Astrocyte of the cerebellum (primary cell): ENCODE measurements at regions not wholly inside any gene's neighbourhood (a gene's known extent, or its start where the extent isn't known, plus 50 kb on each side); places are given as distances from the start of the nearest gene placed in this dataset.

Experiments
- DNase-seq: peaks from one replicate; pipeline ENCODE4 v3.0.0-alpha.2; 2011; ENCODE audit warnings: low read depth
- H3K4me3 ChIP-seq: 2 replicates; pipeline ENCODE4 v1.5.1; 2011; ENCODE audit warnings: mild to moderate bottlenecking, low read depth, low read length, moderate library complexity
- in situ Hi-C: cut with HindIII; loops from 2 replicates; pipeline ENCODE4 v1.10.0; 2017; ENCODE audit warnings: low sequenced_read_pairs
- TF ChIP-seq, protein P1 (sequence below): IDR thresholded peaks from 2 replicates; pipeline ENCODE4 v1.5.1; 2012; ENCODE audit warnings: low read length, low read depth, moderate library complexity, mild to moderate bottlenecking; ENCODE audit errors: missing control alignments

DNA sequence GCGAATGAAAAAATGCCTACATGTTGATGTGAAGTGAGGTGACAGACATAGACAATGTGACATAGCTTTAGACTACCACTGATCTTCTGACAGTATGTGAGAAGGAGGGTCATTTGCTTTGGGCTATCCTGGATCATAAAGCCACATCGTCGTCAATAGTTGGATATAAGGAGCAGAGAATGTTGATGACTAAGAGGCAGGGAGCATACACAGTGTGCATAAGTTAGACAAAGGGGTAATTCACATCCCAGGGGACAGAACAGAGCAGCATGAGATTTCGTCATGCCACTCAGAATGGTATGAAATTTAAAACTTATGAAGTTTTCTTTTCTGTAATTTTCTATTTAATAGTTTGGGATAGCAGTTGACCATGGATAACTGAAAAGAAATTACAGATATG is 403.2 kb downstream of the DSC3 start:
- no peak for DNase-seq
- no peak overlapping the region for H3K4me3 ChIP-seq
- TF ChIP-seq, protein P1, sequence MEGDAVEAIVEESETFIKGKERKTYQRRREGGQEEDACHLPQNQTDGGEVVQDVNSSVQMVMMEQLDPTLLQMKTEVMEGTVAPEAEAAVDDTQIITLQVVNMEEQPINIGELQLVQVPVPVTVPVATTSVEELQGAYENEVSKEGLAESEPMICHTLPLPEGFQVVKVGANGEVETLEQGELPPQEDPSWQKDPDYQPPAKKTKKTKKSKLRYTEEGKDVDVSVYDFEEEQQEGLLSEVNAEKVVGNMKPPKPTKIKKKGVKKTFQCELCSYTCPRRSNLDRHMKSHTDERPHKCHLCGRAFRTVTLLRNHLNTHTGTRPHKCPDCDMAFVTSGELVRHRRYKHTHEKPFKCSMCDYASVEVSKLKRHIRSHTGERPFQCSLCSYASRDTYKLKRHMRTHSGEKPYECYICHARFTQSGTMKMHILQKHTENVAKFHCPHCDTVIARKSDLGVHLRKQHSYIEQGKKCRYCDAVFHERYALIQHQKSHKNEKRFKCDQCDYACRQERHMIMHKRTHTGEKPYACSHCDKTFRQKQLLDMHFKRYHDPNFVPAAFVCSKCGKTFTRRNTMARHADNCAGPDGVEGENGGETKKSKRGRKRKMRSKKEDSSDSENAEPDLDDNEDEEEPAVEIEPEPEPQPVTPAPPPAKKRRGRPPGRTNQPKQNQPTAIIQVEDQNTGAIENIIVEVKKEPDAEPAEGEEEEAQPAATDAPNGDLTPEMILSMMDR, result no peak
- in situ Hi-C loops, result no loop called here

- no peak overlapping the region for H3K4me3 ChIP-seq
- no peak for DNase-seq
- in situ Hi-C loops, result no loop called here
- TF ChIP-seq, protein P1, result no peak
These were observed 408.3 kb downstream of the DSC3 start for GRCh38 chr18:30634249-30634648.

DNA sequence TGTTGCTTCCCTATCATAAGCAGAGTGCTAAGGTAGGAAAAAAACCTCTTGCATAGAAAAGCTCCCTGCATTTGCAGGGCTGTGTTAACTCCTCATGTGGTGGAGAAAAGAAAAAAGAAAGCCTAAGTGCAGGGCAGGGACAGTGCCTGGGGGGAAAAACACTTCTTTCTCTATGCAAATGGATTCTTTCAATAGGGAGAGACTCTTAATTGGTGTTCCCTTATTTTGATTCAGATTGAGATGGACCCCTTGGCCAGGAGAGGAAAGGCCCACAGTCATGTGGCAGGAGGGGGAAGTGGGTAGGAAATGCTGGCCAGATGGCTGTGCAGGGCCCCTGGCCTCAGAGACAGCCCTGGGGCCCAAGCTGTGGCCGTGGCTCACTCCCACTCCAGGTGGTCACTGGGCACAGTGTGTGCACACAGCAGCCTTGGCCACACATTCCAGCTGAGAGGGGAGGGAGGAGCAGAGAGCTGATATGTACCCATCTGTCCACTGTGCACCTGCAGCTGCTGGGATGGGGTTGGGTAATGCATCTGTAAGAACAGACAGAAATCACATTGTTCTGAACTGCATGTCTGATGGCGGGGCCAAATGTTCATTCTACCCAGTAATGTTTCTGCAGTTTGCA is 410.4 kb downstream of the DSC3 start:
- TF ChIP-seq, protein P1, result no peak
- in situ Hi-C loops, result no loop called here
- no peak for DNase-seq
- no peak overlapping the region for H3K4me3 ChIP-seq

DNA sequence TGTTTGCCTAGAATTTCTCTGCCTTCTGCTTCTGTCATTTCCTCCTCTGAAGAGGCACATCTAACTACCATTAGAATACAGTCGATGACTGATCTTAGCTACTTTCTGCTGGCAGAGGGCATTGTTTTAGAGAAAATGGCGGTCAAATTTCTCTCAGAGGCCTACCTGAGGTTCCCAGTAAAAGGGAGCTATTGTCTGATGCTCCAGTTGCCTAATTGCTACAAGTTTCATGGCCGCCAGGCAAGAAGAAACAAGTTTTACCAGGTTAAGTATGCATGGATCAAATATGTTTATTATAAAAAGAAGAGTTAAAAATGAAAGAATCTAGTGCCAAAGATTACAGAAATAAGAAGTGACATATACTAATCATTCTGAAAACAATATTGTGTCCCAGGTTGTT is 416.6 kb downstream of the DSC3 start:
- H3K4me3 ChIP-seq, result no peak overlapping the region
- in situ Hi-C loops, result no loop called here
- TF ChIP-seq, protein P1, result no peak
- DNase-seq, result no peak

DNA sequence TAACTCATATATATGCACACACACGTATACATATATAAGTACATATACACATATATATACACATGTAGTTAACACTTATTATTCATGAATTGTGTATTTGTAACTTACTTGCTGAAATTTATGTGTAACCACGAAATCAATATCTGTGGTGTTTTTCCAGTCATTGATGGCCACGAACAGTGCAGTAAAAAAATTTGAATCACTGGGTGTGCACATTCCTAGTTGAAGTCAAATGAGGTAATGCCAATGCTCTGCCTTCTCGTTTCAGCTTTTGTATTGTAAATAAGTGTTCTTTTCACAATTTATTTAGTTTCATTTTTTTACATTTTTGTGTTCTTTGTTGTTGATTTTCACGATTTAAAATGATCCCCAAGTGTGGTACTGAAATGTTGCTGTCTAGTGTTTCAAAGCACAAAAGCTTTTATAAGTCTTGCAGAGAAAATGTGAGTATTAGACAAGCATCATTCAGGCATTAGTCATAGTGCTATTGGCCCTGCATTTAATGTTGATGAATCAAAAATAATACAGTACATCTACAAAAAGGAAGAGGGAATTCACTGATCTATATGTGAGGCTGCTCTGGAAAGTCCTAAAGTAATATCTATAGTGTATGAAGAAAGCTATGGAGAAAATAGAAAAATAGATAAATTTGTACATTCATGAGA is 419.0 kb downstream of the DSC3 start:
- TF ChIP-seq, protein P1, result no peak
- H3K4me3 ChIP-seq, result no peak overlapping the region
- peak; percentile 22 for DNase-seq
- in situ Hi-C loops, result no loop called here

DNA sequence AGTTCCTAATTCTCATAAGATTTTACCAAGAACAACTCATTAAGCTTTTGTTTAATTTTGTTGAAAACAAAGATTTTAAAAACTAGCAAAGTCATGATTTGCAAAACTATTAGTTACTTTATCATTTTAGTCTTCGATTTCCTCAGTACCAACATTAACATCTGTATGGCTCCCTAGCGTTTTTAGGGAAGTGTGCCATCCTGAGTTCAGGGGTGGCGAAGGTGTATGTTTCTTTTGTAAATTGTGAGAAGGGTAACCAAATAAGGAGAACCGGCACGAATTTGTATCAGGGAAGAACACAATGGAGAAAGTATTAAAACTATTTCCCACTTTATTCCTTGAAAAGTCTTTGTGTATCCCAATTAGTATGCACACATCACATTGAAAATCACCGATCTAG is 419.9 kb downstream of the DSC3 start:
- TF ChIP-seq, protein P1, result no peak
- no peak overlapping the region for H3K4me3 ChIP-seq
- in situ Hi-C loops, result no loop called here
- no peak for DNase-seq

DNA sequence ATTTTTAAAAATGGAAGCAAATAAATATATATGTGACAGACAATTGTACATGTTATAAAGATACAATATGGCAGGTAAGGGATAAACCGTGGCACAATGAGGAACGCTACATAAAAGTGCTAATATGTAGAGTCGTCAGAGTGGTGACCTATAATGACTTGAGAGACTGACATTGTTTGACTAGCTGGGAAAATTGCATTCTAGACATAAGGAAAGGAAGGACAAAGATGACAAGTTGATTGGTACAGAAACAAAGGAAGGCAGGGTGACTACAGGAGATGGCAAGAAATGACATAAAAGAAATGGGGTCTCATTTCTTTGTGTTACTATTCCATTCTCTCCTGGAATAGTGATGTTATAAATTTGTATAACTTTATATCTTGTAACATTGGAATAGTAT is 420.4 kb downstream of the DSC3 start:
- no peak overlapping the region for H3K4me3 ChIP-seq
- in situ Hi-C loops, result no loop called here
- TF ChIP-seq, protein P1, result no peak
- DNase-seq, result no peak
